ENCODE measurements at regions not wholly inside any gene's neighbourhood (a gene's known extent, or its start where the extent isn't known, plus 50 kb on each side); places are given as distances from the start of the nearest gene placed in this dataset.

- TF ChIP-seq CTCF (IDR thresholded peaks at IDR 0.05) (no peak), POLR2A (IDR thresholded peaks at IDR 0.05) (no peak), POLR2AphosphoS5 (IDR thresholded peaks at IDR 0.05) (no peak)
These were observed 128.3 kb upstream of the ZNF385D start for GRCh38 chr3:21879184-21879886.
